ENCODE measurements at regions not wholly inside any gene's neighbourhood (a gene's known extent, or its start where the extent isn't known, plus 50 kb on each side); places are given as distances from the start of the nearest gene placed in this dataset.
A peak's percentile ranks its signal among the peaks of the same experiment; 100 is the strongest.

DNA sequence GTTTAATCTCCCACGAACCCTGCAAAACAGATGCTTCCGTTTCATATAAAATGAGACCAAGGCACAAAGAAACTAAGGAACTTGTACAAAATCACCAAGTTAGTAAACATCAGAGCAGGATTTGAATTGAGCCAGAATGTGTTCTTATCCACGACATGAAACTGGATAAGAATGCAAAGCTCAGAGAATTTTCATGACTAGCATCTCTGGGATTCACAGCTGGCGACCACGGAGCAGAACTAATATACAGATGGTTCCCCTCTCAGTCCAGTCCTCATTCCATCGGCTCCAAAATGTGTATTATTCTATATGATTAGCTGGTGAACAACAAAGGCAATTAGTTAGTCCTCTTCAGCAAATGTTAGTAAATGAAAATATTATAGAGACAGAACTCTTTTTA is 72.3 kb upstream of the ERG start:
- H3K9ac ChIP-seq (ENCODE audit: insufficient read depth, low read length), result no peak overlapping the region
- no peak overlapping the region for H3K4me2 ChIP-seq (ENCODE audit: extremely low read depth, insufficient read depth, low read length)
- H3K27me3 ChIP-seq (ENCODE audit: control insufficient read depth, insufficient read depth, low read length), result peaks cover 8% of the 10 kb centered on the region
- no peaks in the 10 kb centered on the region for H4K20me1 ChIP-seq (ENCODE audit: control insufficient read depth, extremely low read depth, insufficient read depth, low read length)
- no peak overlapping the region for H2AFZ ChIP-seq (ENCODE audit: low read length)
- H3K79me2 ChIP-seq (ENCODE audit: control insufficient read depth, insufficient read depth, low read length), result no peaks in the 10 kb centered on the region
- no peaks in the 10 kb centered on the region for H3K4me1 ChIP-seq (ENCODE audit: control insufficient read depth, extremely low read depth, insufficient read depth, low read length)
- peak in 1 of 2 donors; percentile 21 for DNase-seq (ENCODE audit: low read depth in 2 of 2)
- no peak overlapping the region for H3K27ac ChIP-seq (ENCODE audit: insufficient read depth, low read length)
- no peaks in the 10 kb centered on the region for H3K36me3 ChIP-seq (ENCODE audit: control insufficient read depth, insufficient read depth, low read length)
- no peak overlapping the region for H3K4me3 ChIP-seq (replicated peaks in 1 of 4; ENCODE audit: control extremely low read depth in 1 of 4, insufficient read depth in 1 of 4, low read depth in 3 of 4, low read length in 4 of 4)
- H3K9me3 ChIP-seq (ENCODE audit: control insufficient read depth, insufficient read depth, low read depth, low read length), result no peaks in the 10 kb centered on the region
- TF ChIP-seq, protein P1, sequence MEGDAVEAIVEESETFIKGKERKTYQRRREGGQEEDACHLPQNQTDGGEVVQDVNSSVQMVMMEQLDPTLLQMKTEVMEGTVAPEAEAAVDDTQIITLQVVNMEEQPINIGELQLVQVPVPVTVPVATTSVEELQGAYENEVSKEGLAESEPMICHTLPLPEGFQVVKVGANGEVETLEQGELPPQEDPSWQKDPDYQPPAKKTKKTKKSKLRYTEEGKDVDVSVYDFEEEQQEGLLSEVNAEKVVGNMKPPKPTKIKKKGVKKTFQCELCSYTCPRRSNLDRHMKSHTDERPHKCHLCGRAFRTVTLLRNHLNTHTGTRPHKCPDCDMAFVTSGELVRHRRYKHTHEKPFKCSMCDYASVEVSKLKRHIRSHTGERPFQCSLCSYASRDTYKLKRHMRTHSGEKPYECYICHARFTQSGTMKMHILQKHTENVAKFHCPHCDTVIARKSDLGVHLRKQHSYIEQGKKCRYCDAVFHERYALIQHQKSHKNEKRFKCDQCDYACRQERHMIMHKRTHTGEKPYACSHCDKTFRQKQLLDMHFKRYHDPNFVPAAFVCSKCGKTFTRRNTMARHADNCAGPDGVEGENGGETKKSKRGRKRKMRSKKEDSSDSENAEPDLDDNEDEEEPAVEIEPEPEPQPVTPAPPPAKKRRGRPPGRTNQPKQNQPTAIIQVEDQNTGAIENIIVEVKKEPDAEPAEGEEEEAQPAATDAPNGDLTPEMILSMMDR (conservative IDR thresholded peaks at IDR 0.05 in 1 of 2, IDR thresholded peaks at IDR 0.05 in 1 of 2; ENCODE audit: low read depth in 1 of 2, low read length in 2 of 2), result no peak
- no peak for TF ChIP-seq EZH2 (IDR thresholded peaks at IDR 0.05; ENCODE audit: low read length, missing control alignments)

DNA sequence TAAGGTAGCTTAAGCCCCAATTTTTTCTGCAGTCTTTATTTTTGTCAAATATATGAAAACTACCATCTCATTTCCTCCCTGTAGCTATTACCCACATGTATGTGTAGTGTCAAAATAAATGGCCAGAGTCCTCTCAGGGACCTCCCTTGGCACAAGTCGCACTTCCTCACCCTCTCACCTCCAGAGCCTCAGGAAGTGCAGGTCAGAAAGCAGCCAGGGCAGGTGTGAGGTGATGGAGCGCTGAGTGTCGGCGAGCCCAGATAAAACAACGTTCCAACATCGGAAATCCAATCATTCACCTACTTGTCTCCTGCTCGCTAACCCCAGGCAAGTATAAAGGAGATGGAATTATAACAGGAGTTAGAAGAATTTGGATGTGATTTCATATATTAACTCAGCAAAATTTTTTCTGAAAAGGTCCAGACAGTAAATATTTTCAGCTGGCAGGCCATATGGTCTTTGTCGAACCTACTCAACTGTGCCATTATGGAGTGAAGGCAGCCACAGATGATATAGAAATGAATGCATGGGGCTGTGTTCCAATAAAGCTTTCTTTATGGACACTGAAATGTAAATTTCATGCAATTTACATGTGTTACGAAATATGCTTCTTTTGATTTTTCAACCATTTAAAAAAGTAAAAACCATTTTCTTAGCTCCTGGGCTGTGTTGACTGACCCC is 76.8 kb upstream of the ERG start:
- no peak overlapping the region for H3K9ac ChIP-seq (ENCODE audit: insufficient read depth, low read length)
- TF ChIP-seq, protein P1 (conservative IDR thresholded peaks at IDR 0.05 in 1 of 2, IDR thresholded peaks at IDR 0.05 in 1 of 2; ENCODE audit: low read depth in 1 of 2, low read length in 2 of 2), result no peak
- no peak for TF ChIP-seq EZH2 (IDR thresholded peaks at IDR 0.05; ENCODE audit: low read length, missing control alignments)

DNA sequence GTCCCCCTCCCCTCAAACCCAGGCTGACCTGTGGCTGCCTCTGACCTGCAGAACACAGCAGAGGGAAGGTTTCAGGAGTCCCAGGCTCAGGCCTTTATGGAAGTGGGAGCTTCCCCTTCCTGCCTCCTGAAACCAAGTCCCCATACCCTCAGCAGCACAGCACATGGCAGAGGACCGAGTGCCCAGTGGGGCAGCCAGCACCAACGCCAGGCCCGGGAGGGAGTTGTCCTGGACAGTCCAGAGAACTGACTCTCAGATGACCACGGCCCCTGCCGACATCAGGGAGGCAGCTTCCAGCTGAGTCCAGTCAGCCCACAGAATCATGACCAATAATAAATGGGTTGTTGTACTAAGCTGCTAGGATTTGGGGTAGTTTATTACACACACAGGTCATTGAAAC is 79.6 kb upstream of the ERG start:
- peaks cover 7% of the 10 kb centered on the region for H3K27me3 ChIP-seq (ENCODE audit: control insufficient read depth, insufficient read depth, low read length)

More for the DNA sequence above, 76.8 kb upstream of the ERG start:
- no peak overlapping the region for H2AFZ ChIP-seq (ENCODE audit: low read length)
- no peak overlapping the region for H3K4me2 ChIP-seq (ENCODE audit: extremely low read depth, insufficient read depth, low read length)
- no peaks in the 10 kb centered on the region for H3K79me2 ChIP-seq (ENCODE audit: control insufficient read depth, insufficient read depth, low read length)
- no peak for DNase-seq (ENCODE audit: low read depth in 2 of 2)
- H3K4me3 ChIP-seq (replicated peaks in 1 of 4; ENCODE audit: control extremely low read depth in 1 of 4, insufficient read depth in 1 of 4, low read depth in 3 of 4, low read length in 4 of 4), result no peak overlapping the region
- no peaks in the 10 kb centered on the region for H4K20me1 ChIP-seq (ENCODE audit: control insufficient read depth, extremely low read depth, insufficient read depth, low read length)
- H3K27ac ChIP-seq (ENCODE audit: insufficient read depth, low read length), result no peak overlapping the region
- H3K36me3 ChIP-seq (ENCODE audit: control insufficient read depth, insufficient read depth, low read length), result no peaks in the 10 kb centered on the region
- H3K4me1 ChIP-seq (ENCODE audit: control insufficient read depth, extremely low read depth, insufficient read depth, low read length), result no peaks in the 10 kb centered on the region
- peaks cover 7% of the 10 kb centered on the region for H3K27me3 ChIP-seq (ENCODE audit: control insufficient read depth, insufficient read depth, low read length)
- no peaks in the 10 kb centered on the region for H3K9me3 ChIP-seq (ENCODE audit: control insufficient read depth, insufficient read depth, low read depth, low read length)

More for the DNA sequence above, 79.6 kb upstream of the ERG start:
- no peak overlapping the region for H3K27ac ChIP-seq (ENCODE audit: insufficient read depth, low read length)
- no peaks in the 10 kb centered on the region for H3K79me2 ChIP-seq (ENCODE audit: control insufficient read depth, insufficient read depth, low read length)
- H3K4me1 ChIP-seq (ENCODE audit: control insufficient read depth, extremely low read depth, insufficient read depth, low read length), result no peaks in the 10 kb centered on the region
- H3K36me3 ChIP-seq (ENCODE audit: control insufficient read depth, insufficient read depth, low read length), result no peaks in the 10 kb centered on the region
- H2AFZ ChIP-seq (ENCODE audit: low read length), result no peak overlapping the region
- no peaks in the 10 kb centered on the region for H3K9me3 ChIP-seq (ENCODE audit: control insufficient read depth, insufficient read depth, low read depth, low read length)
- DNase-seq (ENCODE audit: low read depth in 2 of 2), result no peak
- H3K4me3 ChIP-seq (replicated peaks in 1 of 4; ENCODE audit: control extremely low read depth in 1 of 4, insufficient read depth in 1 of 4, low read depth in 3 of 4, low read length in 4 of 4), result no peak overlapping the region
- TF ChIP-seq EZH2 (IDR thresholded peaks at IDR 0.05; ENCODE audit: low read length, missing control alignments), result no peak
- TF ChIP-seq, protein P1 (conservative IDR thresholded peaks at IDR 0.05 in 1 of 2, IDR thresholded peaks at IDR 0.05 in 1 of 2; ENCODE audit: low read depth in 1 of 2, low read length in 2 of 2), result no peak
- no peaks in the 10 kb centered on the region for H4K20me1 ChIP-seq (ENCODE audit: control insufficient read depth, extremely low read depth, insufficient read depth, low read length)
- H3K4me2 ChIP-seq (ENCODE audit: extremely low read depth, insufficient read depth, low read length), result no peak overlapping the region
- H3K9ac ChIP-seq (ENCODE audit: insufficient read depth, low read length), result no peak overlapping the region

Measured in fibroblast of lung (primary cell).